HepG2 (cell line): ENCODE measurements at regions not wholly inside any gene's neighbourhood (a gene's known extent, or its start where the extent isn't known, plus 50 kb on each side); places are given as distances from the start of the nearest gene placed in this dataset.

Source experiments
- HMGXB3 ChIP-seq: sonication (generic); formaldehyde crosslinking; IDR thresholded peaks from 2 replicates; pipeline ENCODE4 v1.4.0; 2020; ENCODE audit warnings: missing genetic modification reagents, borderline replicate concordance
- HNF1B ChIP-seq: sonication (generic); formaldehyde crosslinking; IDR thresholded peaks from 2 replicates; pipeline ENCODE4 v1.5.1; 2020; ENCODE audit warnings: mild to moderate bottlenecking, moderate library complexity, missing genetic modification reagents
- MIXL1 ChIP-seq: IDR thresholded peaks from 2 replicates; pipeline ENCODE4 v1.6.1; 2016
- NR2F1 ChIP-seq, 2 experiments: fragments of 450-650 bp in 1 of 2; formaldehyde crosslinking in 1 of 2; IDR thresholded peaks; 2 replicates each; pipeline versions ENCODE4 v1.5.0 to v1.6.1; 2016 to 2020; ENCODE audit warnings: mild to moderate bottlenecking in 1 of 2, missing compliant biosample characterization in 1 of 2, missing genetic modification reagents in 1 of 2, moderate library complexity in 1 of 2
- PHF5A ChIP-seq: IDR thresholded peaks from one replicate; pipeline ENCODE4 v1.6.1; 2018; ENCODE audit warnings: low read depth, missing genetic modification reagents; ENCODE audit not compliant: unreplicated experiment
- PHF8 ChIP-seq: sonication (generic); formaldehyde crosslinking; IDR thresholded peaks from 2 replicates; pipeline ENCODE4 v1.5.0; 2020; ENCODE audit warnings: missing genetic modification reagents
- THYN1 ChIP-seq: sonication (generic); formaldehyde crosslinking; IDR thresholded peaks from 2 replicates; pipeline ENCODE4 v1.8.1; 2023; ENCODE audit warnings: low read depth, mild to moderate bottlenecking, moderate library complexity, missing genetic modification reagents, borderline replicate concordance
- ZNF512B ChIP-seq: sonication (generic); formaldehyde crosslinking; IDR thresholded peaks from 2 replicates; pipeline ENCODE4 v1.5.1; 2020; ENCODE audit warnings: missing genetic modification reagents, mild to moderate bottlenecking, borderline replicate concordance
- ZNF709 ChIP-seq: sonication (generic); formaldehyde crosslinking; IDR thresholded peaks from 2 replicates; pipeline ENCODE4 v1.5.0; 2020; ENCODE audit warnings: mild to moderate bottlenecking, missing genetic modification reagents
- ZNF724P ChIP-seq: sonication (generic); formaldehyde crosslinking; IDR thresholded peaks from 2 replicates; pipeline ENCODE4 v1.8.0; 2022; ENCODE audit warnings: missing genetic modification reagents, borderline replicate concordance
- ZNF782 ChIP-seq: sonication (generic); formaldehyde crosslinking; IDR thresholded peaks from 2 replicates; pipeline ENCODE4 v1.4.0; 2020; ENCODE audit warnings: missing genetic modification reagents, mild to moderate bottlenecking, borderline replicate concordance

- no peak for TF ChIP-seq HMGXB3 (CRISPR knock-in tag)
- no peak for TF ChIP-seq ZNF709 (CRISPR knock-in tag)
- no peak for TF ChIP-seq ZNF512B (CRISPR knock-in tag)
- no peak for TF ChIP-seq HNF1B (CRISPR knock-in tag)
- no peak for TF ChIP-seq ZNF724P (CRISPR knock-in tag)
- no peak for TF ChIP-seq ZNF782 (CRISPR knock-in tag)
- TF ChIP-seq NR2F1 (CRISPR knock-in tag; IDR thresholded peaks at IDR 0.05), result no peak
- TF ChIP-seq THYN1 (CRISPR knock-in tag), result no peak
- TF ChIP-seq PHF5A, result no peak
- no peak for TF ChIP-seq MIXL1 (CRISPR knock-in tag)
- TF ChIP-seq PHF8, result no peak
Measured at GRCh38 chr9:134252084-134252830, 74.0 kb upstream of the RXRA start (continued).
